ENCODE measurements at regions not wholly inside any gene's neighbourhood (a gene's known extent, or its start where the extent isn't known, plus 50 kb on each side); places are given as distances from the start of the nearest gene placed in this dataset.

DNA sequence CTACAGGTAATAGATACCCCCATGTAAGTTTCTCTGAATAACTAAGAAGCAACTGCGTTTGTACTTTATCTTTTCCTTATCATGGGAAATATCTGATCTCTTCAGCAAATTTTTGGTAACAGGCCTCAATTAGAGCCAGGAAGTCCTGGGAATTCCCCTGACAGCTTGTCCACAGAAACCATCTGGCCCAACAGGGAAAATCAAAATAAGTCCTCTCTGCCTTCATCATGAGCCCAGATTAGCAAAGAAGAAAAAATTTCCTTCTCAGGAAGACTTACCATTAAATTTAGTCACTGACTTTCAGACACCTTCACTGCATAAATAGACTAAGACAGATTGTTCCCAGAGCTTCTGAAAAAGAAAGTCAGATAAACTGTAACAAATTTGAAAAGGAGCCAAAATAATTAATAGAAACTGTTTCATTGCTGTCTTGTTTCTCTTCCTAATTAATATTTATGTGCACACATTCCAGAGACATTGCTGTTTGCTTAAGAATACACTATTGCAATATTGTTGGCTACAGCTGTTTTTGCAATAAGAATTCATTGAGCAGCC is 278.1 kb upstream of the FAT3 start:
- no peak for ATAC-seq
- Mint-ChIP-seq H3K27ac (no peak overlapping the region), H3K36me3 (no peaks in the 10 kb centered on the region), H3K4me3 (no peak overlapping the region), H3K9me3 (no peaks in the 10 kb centered on the region), H3K27me3 (ENCODE audit: low read depth) (no peaks in the 10 kb centered on the region), H3K4me1 (no peaks in the 10 kb centered on the region)
- ChIA-PET POLR2A (no interaction called here), CTCF (no interaction called here)
- no peak for DNase-seq (ENCODE audit: low spot score)
- TF ChIP-seq ZNF232 (CRISPR knock-in tag; IDR thresholded peaks at IDR 0.05), result no peak
- no peak for TF ChIP-seq TP53 (CRISPR knock-in tag; IDR thresholded peaks at IDR 0.05)
- no peak for TF ChIP-seq TEAD1 (CRISPR knock-in tag; IDR thresholded peaks at IDR 0.05)
- TF ChIP-seq, protein P1, sequence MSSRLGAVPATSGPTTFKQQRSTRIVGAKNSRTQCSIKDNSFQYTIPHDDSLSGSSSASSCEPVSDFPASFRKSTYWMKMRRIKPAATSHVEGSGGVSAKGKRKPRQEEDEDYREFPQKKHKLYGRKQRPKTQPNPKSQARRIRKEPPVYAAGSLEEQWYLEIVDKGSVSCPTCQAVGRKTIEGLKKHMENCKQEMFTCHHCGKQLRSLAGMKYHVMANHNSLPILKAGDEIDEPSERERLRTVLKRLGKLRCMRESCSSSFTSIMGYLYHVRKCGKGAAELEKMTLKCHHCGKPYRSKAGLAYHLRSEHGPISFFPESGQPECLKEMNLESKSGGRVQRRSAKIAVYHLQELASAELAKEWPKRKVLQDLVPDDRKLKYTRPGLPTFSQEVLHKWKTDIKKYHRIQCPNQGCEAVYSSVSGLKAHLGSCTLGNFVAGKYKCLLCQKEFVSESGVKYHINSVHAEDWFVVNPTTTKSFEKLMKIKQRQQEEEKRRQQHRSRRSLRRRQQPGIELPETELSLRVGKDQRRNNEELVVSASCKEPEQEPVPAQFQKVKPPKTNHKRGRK (CRISPR knock-in tag; IDR thresholded peaks at IDR 0.05; ENCODE audit: borderline replicate concordance), result no peak
- TF ChIP-seq, protein P2, sequence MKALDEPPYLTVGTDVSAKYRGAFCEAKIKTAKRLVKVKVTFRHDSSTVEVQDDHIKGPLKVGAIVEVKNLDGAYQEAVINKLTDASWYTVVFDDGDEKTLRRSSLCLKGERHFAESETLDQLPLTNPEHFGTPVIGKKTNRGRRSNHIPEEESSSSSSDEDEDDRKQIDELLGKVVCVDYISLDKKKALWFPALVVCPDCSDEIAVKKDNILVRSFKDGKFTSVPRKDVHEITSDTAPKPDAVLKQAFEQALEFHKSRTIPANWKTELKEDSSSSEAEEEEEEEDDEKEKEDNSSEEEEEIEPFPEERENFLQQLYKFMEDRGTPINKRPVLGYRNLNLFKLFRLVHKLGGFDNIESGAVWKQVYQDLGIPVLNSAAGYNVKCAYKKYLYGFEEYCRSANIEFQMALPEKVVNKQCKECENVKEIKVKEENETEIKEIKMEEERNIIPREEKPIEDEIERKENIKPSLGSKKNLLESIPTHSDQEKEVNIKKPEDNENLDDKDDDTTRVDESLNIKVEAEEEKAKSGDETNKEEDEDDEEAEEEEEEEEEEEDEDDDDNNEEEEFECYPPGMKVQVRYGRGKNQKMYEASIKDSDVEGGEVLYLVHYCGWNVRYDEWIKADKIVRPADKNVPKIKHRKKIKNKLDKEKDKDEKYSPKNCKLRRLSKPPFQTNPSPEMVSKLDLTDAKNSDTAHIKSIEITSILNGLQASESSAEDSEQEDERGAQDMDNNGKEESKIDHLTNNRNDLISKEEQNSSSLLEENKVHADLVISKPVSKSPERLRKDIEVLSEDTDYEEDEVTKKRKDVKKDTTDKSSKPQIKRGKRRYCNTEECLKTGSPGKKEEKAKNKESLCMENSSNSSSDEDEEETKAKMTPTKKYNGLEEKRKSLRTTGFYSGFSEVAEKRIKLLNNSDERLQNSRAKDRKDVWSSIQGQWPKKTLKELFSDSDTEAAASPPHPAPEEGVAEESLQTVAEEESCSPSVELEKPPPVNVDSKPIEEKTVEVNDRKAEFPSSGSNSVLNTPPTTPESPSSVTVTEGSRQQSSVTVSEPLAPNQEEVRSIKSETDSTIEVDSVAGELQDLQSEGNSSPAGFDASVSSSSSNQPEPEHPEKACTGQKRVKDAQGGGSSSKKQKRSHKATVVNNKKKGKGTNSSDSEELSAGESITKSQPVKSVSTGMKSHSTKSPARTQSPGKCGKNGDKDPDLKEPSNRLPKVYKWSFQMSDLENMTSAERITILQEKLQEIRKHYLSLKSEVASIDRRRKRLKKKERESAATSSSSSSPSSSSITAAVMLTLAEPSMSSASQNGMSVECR (CRISPR knock-in tag; IDR thresholded peaks at IDR 0.05; ENCODE audit: borderline replicate concordance), result no peak
- TF ChIP-seq ZNF671 (CRISPR knock-in tag; IDR thresholded peaks at IDR 0.05), result no peak
- no peak for TF ChIP-seq ZNF416 (CRISPR knock-in tag; IDR thresholded peaks at IDR 0.05)

DNA sequence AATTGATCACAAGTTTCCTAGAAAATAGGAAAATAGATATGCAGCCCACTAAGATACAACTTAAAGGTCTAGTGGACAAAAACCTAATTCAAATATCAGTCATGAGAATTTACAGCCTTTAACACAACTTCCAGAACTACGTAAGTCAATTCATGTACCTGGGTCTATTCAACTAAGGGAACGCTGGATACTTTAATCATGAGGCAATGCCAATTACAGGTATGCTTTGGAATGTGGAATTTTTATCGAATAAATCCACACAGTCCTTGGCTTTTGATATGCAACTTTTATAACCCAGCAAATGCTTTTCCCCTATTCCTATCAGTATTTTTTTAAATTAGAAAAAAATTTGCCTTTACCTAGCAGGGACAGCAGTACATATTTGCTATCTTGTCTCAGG is 289.5 kb upstream of the FAT3 start:
- Mint-ChIP-seq H3K27me3 (ENCODE audit: low read depth) (no peaks in the 10 kb centered on the region), H3K4me1 (no peaks in the 10 kb centered on the region), H3K36me3 (no peaks in the 10 kb centered on the region), H3K4me3 (no peak overlapping the region), H3K9me3 (no peaks in the 10 kb centered on the region), H3K27ac (no peak overlapping the region)
- no peak for DNase-seq (ENCODE audit: low spot score)
- no peak for TF ChIP-seq JAZF1 (CRISPR knock-in tag; IDR thresholded peaks at IDR 0.05)
- no peak for TF ChIP-seq NFYB (CRISPR knock-in tag; conservative IDR thresholded peaks at IDR 0.05; ENCODE audit: low read depth)
- TF ChIP-seq, protein P3, sequence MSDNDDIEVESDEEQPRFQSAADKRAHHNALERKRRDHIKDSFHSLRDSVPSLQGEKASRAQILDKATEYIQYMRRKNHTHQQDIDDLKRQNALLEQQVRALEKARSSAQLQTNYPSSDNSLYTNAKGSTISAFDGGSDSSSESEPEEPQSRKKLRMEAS (CRISPR knock-in tag; IDR thresholded peaks at IDR 0.05), result no peak
- TF ChIP-seq TEAD1 (CRISPR knock-in tag; IDR thresholded peaks at IDR 0.05), result no peak
- no peak for ATAC-seq
- POLR2A ChIA-PET, result no interaction called here
- CTCF ChIA-PET, result no interaction called here

DNA sequence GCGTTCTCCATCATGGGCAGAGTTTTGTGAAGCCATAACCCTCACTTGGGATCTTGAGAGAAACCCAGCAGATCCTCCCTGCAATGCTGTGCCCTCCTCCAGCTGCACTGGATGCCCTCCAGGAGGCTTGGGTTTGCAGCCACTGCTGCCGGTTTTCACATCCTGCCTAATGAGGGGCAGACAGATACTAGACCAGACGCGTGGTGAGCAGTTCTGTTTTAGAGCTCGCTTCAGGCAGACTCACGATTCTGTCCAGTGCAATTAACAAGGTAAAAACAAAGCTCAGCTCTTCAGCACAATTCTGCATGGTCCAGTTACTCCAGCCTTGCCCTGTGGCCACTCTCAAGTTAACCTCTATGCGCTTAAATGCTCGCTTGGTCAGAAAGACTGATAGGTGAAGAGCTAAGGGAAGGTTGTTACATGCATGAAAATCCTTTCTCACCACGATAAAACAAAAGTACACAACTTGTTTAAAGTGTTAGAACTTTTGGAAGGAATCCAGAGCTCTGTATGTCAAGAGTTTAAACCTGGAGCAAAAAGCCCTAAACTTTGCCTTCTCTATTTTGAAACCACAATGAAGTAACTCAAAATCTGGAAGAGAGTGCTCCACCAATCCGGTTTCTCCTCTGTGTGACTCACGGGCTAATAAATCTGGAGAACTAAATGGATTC is 292.3 kb upstream of the FAT3 start:
- CTCF ChIA-PET, result no interaction called here
- Mint-ChIP-seq H3K4me3 (no peak overlapping the region), H3K9me3 (no peaks in the 10 kb centered on the region), H3K27me3 (ENCODE audit: low read depth) (no peaks in the 10 kb centered on the region), H3K27ac (no peak overlapping the region), H3K4me1 (no peaks in the 10 kb centered on the region), H3K36me3 (no peaks in the 10 kb centered on the region)
- TF ChIP-seq SMAD3 (CRISPR knock-in tag; IDR thresholded peaks at IDR 0.05; ENCODE audit: borderline replicate concordance), result no peak
- no peak for TF ChIP-seq ZNF396 (CRISPR knock-in tag; IDR thresholded peaks at IDR 0.05; ENCODE audit: borderline replicate concordance)
- TF ChIP-seq ZBTB21 (CRISPR knock-in tag; IDR thresholded peaks at IDR 0.05; ENCODE audit: borderline replicate concordance), result no peak
- no peak for TF ChIP-seq ZNF219 (CRISPR knock-in tag; IDR thresholded peaks at IDR 0.05; ENCODE audit: borderline replicate concordance)
- TF ChIP-seq ZNF416 (CRISPR knock-in tag; IDR thresholded peaks at IDR 0.05), result no peak
- TF ChIP-seq, protein P4, sequence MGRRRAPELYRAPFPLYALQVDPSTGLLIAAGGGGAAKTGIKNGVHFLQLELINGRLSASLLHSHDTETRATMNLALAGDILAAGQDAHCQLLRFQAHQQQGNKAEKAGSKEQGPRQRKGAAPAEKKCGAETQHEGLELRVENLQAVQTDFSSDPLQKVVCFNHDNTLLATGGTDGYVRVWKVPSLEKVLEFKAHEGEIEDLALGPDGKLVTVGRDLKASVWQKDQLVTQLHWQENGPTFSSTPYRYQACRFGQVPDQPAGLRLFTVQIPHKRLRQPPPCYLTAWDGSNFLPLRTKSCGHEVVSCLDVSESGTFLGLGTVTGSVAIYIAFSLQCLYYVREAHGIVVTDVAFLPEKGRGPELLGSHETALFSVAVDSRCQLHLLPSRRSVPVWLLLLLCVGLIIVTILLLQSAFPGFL (CRISPR knock-in tag; IDR thresholded peaks at IDR 0.05; ENCODE audit: borderline replicate concordance), result no peak
- TF ChIP-seq TCF7 (CRISPR knock-in tag; IDR thresholded peaks at IDR 0.05; ENCODE audit: low read depth), result no peak
- TF ChIP-seq SP1 (CRISPR knock-in tag; conservative IDR thresholded peaks at IDR 0.05), result no peak
- DNase-seq (ENCODE audit: low spot score), result no peak
- POLR2A ChIA-PET, result no interaction called here
- no peak for ATAC-seq
